ENCODE measurements at regions not wholly inside any gene's neighbourhood (a gene's known extent, or its start where the extent isn't known, plus 50 kb on each side); places are given as distances from the start of the nearest gene placed in this dataset.

GRCh38 chr14:66312451-66312850, 173.7 kb upstream of the CCDC196 start:
- Histone ChIP-seq H3K79me1 (ENCODE audit: low read depth in 1 of 2, low read length in 2 of 2) (no peaks in the 10 kb centered on the region), H2BK5ac (ENCODE audit: low read depth, low read length, poor library complexity, severe bottlenecking) (no peak overlapping the region), H3K4me1 (ENCODE audit: control insufficient read depth, insufficient read depth, low read length) (no peaks in the 10 kb centered on the region), H3K4me3 (ENCODE audit: insufficient read depth, low read depth, low read length) (no peak overlapping the region), H3K56ac (ENCODE audit: extremely low read depth, insufficient read depth, low read length) (no peak overlapping the region), H3K27ac (ENCODE audit: insufficient read depth, low read length) (no peak overlapping the region), H2BK15ac (ENCODE audit: low read depth, low read length) (no peak overlapping the region), H3K23ac (ENCODE audit: low read depth, low read length) (no peak overlapping the region), H3K18ac (ENCODE audit: low read depth, low read length) (no peak overlapping the region), H2AK9ac (replicated peaks; ENCODE audit: low read depth, low read length, poor library complexity) (no peak overlapping the region), H3K14ac (replicated peaks; ENCODE audit: low read depth, low read length) (no peak overlapping the region), H3K36me3 (ENCODE audit: control insufficient read depth, insufficient read depth, low read length) (no peaks in the 10 kb centered on the region), H3K4ac (ENCODE audit: low read depth, low read length) (no peak overlapping the region), H4K91ac (ENCODE audit: insufficient read depth, low read depth, low read length) (no peak overlapping the region), H4K8ac (ENCODE audit: low read depth in 2 of 2, low read length in 2 of 2) (no peak overlapping the region), H4K5ac (ENCODE audit: low read depth, low read length) (no peak overlapping the region), H3K9me1 (ENCODE audit: insufficient read depth, low read length) (no peaks in the 10 kb centered on the region), H4K20me1 (ENCODE audit: insufficient read depth, low read length) (no peaks in the 10 kb centered on the region), H3K27me3 (ENCODE audit: control insufficient read depth, insufficient read depth, low read length) (no peaks in the 10 kb centered on the region), H2BK20ac (ENCODE audit: low read depth, low read length) (no peak overlapping the region), H3K4me2 (ENCODE audit: low read depth, low read length) (no peak overlapping the region), H2BK120ac (ENCODE audit: low read depth, low read length) (no peak overlapping the region), H2AFZ (replicated peaks; ENCODE audit: low read length, poor library complexity) (no peak overlapping the region), H3K9ac (ENCODE audit: low read depth, low read length) (no peak overlapping the region), H3K9me3 (ENCODE audit: control insufficient read depth, insufficient read depth, low read length) (peaks cover 30% of the 10 kb centered on the region), H2AK5ac (ENCODE audit: low read depth, low read length) (no peak overlapping the region)
- ChIA-PET POLR2A (ENCODE audit: unreplicated experiment) (no interaction called here), CTCF (no interaction called here)
- ATAC-seq (ENCODE audit: low read depth): no peak
- dilution Hi-C loops (cut with HindIII; ENCODE audit: low sequenced_read_pairs, unreplicated experiment) (no loop called here), intact Hi-C loops (cut with micrococcal nuclease) (no loop called here), in situ Hi-C loops (cut with MboI; ENCODE audit: low sequenced_read_pairs) (no loop called here)
- WGBS, 2 experiments (ENCODE audit: extremely low coverage in 2 of 2, insufficient read length in 1 of 2): no CpG with 5 or more reads among the region's 3 CpGs
- TF ChIP-seq RCOR1 (IDR thresholded peaks at IDR 0.05; ENCODE audit: insufficient replicate concordance, low read length) (no peak), CEBPB (IDR thresholded peaks at IDR 0.05; ENCODE audit: low read depth, low read length) (no peak), MAZ (IDR thresholded peaks at IDR 0.05; ENCODE audit: borderline replicate concordance, low read depth, low read length) (no peak), CHD1 (IDR thresholded peaks at IDR 0.05; ENCODE audit: low read depth, low read length) (no peak), POLR2A (IDR thresholded peaks at IDR 0.05; ENCODE audit: low read depth, low read length) (no peak), RFX5 (IDR thresholded peaks at IDR 0.05; ENCODE audit: low read depth, low read length) (no peak), MXI1 (IDR thresholded peaks at IDR 0.05; ENCODE audit: borderline replicate concordance, low read depth, low read length) (no peak), MAFK (IDR thresholded peaks at IDR 0.05; ENCODE audit: low read depth, low read length) (no peak), USF2 (IDR thresholded peaks at IDR 0.05; ENCODE audit: low read depth, low read length) (no peak), RAD21 (IDR thresholded peaks at IDR 0.05; ENCODE audit: low read length) (no peak), BHLHE40 (IDR thresholded peaks at IDR 0.05; ENCODE audit: low read depth, low read length) (no peak)
- TF ChIP-seq, protein P1, sequence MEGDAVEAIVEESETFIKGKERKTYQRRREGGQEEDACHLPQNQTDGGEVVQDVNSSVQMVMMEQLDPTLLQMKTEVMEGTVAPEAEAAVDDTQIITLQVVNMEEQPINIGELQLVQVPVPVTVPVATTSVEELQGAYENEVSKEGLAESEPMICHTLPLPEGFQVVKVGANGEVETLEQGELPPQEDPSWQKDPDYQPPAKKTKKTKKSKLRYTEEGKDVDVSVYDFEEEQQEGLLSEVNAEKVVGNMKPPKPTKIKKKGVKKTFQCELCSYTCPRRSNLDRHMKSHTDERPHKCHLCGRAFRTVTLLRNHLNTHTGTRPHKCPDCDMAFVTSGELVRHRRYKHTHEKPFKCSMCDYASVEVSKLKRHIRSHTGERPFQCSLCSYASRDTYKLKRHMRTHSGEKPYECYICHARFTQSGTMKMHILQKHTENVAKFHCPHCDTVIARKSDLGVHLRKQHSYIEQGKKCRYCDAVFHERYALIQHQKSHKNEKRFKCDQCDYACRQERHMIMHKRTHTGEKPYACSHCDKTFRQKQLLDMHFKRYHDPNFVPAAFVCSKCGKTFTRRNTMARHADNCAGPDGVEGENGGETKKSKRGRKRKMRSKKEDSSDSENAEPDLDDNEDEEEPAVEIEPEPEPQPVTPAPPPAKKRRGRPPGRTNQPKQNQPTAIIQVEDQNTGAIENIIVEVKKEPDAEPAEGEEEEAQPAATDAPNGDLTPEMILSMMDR (conservative IDR thresholded peaks at IDR 0.05; ENCODE audit: low read depth, low read length): no peak
- BruUV-seq (replicated peaks): no TSS peak
- no peak for DNase-seq
